NCI-H187 treated with DMSO at 0.1 percent for 48 hours (cell line): ENCODE measurements at regions not wholly inside any gene's neighbourhood (a gene's known extent, or its start where the extent isn't known, plus 50 kb on each side); places are given as distances from the start of the nearest gene placed in this dataset.

ENCODE experiments used
- DNase-seq: peaks from one replicate; lab custom pipeline; 2025; lab: John Stamatoyannopoulos, UW

DNA sequence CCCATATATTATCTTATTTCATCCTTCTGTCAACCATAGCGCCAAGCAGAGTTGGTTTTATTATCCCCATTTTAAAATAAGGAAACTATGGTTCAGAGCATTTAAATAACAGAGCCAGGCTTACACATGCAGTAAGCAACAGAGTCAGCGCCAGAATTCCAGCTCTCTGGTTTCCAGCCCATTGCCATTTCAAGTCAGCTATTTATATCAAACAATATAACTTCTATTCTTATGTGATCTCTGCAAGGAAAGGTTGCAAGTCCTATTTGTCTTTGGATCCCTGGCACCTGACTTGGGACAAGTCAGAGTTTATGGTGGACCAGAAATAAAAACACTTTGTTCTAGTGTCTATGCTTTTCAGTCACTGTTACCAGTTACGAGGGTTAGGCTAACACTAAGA is 174.1 kb upstream of the EEA1 start:
- DNase-seq, result no peak

DNA sequence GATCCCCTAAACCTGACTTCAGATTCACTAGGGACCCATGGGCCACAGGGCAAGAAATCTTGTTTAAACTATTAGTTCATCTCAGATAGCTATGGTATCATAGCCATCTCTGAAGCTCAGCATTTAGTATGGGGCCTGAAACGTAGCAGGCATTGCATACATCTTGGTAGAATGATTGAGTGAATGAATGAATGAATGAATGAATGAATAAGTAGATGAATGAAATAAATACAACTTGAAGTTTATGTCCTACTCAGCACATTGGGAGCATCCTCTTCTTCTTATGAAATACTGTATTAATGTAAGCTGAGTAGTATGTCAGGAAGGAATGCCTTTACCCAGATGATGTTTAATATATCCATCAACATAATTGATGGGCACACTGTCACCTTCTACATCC is 175.4 kb upstream of the EEA1 start:
- no peak for DNase-seq

DNA sequence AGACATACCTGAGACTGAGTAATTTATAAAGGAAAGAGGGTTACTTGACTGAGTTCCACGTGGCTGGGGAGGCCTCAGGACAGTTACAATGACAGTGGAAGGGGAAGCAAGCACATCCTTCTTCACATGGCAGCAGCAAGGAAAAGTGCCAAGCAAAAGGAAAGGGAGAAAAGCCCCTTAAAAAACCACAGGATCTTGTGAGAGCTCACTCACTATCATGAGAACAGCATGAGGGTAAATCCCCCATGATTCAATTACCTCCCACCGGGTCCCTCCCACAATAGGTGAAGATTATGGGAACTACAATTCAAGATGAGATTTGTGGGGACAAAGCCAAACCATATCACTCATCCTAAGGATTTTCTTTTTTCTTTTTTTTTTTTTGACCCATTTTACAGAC is 177.8 kb upstream of the EEA1 start:
- no peak for DNase-seq

DNA sequence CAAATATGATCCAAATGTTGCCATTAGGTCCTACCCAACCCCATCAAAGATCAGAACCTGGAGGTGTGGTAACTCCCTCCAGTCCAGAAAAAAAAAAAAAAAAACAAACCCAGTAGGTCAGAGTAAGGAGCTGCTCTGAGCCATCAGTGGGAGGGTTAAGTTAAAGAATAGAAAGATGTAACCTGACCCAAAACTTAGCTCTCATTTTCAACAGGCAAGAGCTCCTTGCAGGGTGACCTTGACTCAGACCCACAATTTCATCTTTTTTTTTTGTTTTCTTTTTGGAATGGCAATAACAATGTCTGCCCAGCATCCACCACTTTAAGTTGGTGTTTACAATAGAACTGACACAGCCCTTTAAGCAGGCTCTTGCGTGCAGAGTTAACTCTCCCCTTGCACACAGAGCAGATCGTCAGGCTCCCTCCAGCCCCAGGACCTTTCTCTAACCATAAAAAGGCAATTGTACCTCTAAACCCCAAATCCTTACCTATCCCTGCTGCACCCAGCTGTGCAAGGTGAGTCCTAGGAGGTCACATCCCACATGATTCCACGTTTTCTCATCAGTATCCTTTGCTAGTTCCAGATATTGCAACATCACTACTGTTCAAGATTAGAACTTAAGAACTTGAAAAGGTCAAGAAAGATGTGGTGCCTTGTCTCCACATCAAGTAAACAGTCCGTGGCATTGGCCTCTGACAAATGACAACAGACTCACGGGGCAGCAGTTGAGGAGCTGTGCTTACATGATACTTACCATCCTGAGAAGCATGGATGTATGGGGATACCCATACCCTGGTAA is 178.6 kb upstream of the EEA1 start:
- no peak for DNase-seq

DNA sequence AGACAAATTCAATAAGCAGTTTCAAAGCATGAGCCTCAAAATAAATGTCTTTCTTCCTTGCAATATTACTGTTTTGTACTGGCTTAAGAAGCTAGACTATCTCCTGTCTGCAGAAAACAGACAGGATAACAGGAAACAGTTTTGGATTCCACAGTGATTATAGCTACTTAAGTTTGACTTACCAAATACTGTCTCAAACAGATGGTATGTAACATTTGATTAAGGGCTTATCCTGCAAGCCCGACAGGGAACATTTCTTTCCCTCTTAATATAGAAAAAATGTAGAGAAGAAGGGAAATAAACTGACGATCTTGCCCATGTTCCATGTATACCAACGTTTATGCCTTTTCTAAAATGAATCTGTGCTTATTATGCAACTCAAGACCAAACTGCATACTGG is 179.9 kb upstream of the EEA1 start:
- no peak for DNase-seq

DNA sequence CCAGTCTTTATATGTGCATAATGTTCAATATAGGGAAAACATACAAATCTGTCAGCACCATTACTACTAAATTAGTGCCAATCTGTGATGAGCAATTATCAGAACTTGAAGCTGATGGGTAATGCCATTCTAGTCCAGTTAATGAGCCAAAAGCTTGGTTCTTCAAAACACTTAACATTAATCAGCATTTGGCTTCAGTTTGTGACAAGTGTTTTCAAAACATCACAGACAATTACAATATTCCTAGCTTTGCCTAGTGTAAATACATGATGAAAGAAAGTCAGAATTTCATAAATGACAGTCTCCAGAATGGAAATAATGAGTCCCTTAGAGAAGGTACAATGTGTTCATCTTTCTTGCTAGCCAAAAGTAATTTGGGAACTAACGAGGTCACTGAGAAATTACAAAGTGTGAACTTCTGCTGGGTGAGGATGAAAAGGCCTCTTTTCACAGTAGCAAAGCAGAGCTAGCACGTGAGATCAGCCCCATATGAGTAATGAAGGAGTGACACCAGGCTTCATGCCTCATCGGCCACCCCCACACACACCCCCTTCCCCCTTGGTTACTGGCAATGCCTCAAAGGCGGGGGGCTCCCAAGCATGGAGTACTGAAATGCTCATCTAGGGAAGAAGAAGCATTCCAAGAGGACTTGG is 180.6 kb upstream of the EEA1 start:
- DNase-seq, result no peak

DNA sequence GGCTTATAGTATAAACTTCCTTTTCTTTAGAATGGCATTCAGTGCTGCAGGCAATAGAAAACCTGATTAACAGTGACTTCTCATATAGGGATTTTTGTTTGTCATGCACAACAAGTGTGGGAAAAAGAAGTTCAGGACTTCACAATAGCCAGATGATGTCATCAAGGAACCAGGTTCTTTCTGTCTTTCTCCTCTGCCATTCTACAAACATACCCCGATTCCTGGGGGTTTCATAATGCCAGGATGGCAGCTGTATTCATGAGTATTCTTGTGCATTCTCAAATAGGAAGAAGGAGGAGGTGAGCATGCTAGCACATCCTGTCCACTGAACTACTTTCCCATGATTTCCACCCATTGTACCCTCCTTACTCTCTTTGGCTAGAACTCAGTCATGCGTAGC is 182.7 kb upstream of the EEA1 start:
- no peak for DNase-seq

DNA sequence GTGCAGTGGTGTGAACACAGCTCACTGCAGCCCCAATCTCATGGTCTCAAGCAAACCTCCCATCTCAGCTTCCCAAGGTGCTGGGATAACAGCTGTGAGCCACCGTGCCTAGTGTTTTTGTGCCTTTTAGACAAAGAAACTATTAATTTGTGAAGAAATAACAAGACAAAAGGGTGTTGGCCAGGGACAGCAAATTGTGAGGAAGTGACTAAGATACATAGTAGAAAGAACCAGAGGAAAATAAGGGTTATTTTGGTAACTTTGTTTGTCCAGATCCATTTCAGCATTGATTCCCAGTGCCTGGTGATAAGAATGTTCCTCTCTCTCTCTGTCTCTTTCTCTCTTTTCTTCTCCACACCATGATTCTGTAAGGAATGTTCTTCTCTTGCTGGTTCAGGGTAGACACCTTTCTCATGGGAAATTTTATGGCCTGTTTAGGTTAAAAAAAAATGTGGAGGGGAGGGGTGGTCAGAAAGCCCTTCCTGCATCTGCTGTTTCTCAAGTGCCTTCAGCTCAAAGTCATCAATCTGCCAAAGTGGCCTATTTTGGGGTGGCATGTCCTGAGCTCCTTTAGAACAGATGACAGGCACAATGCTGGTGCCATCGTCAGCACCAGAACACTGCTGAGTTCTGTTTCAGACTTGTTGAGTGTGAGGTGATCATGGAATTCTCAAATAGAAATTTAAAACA is 184.4 kb upstream of the EEA1 start:
- DNase-seq, result no peak

DNA sequence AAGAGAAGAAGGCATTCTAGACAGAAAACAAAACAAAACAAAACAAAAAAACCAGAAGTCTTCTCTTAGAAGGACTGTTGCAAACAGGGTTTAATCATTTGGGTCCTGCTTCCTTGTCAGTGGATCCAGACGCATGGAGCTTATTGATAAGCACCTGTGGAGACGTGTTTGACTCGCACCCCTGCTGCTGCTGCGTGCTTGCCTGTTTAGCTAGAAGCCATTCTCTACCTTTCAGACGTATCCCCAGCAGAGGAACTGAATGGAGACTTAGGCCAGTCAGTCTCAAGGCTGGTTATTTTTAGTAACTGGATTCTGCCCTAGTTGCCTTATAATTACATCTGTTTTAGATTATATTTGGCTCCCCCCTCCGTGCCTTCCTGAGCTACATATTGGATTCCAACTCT is 186.1 kb upstream of the EEA1 start:
- DNase-seq, result no peak

DNA sequence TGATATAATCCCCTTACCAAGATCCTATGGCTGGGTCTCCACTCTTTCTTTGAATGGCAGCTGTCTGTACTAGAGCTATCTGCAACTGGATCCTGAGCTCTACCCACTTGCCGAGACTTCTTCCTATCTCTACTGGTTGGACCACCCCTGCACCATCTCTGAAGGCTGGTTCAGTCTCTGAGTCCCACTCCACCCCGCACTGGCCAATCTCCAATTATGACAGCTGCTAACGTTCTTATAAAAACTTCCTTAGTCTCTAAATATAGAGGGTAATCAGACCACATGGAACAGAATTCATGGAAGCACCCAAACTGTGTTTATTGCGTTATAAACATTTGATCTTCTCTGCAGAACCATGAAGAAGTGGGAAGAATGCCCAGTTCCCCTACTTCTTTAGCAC is 186.6 kb upstream of the EEA1 start:
- DNase-seq, result no peak

DNA sequence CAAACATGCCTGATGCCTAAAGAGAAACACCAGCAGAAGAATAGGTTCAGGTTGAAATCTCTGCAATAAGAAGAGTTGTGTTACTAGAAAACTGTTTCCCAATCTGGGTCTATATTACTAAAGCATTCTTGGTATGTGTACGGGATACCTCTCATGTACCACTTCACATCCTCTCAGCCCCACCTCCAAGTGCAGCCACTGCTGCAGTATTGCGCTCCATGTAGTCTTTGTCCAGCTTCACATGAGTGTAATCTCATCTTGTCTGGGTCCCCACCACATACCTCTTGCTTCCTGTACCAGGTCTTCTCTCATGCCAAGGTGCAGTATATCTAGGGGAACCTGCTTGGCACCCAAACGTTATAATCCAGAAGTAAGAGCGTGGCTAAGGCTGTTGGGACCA is 187.5 kb upstream of the EEA1 start:
- DNase-seq, result no peak

DNA sequence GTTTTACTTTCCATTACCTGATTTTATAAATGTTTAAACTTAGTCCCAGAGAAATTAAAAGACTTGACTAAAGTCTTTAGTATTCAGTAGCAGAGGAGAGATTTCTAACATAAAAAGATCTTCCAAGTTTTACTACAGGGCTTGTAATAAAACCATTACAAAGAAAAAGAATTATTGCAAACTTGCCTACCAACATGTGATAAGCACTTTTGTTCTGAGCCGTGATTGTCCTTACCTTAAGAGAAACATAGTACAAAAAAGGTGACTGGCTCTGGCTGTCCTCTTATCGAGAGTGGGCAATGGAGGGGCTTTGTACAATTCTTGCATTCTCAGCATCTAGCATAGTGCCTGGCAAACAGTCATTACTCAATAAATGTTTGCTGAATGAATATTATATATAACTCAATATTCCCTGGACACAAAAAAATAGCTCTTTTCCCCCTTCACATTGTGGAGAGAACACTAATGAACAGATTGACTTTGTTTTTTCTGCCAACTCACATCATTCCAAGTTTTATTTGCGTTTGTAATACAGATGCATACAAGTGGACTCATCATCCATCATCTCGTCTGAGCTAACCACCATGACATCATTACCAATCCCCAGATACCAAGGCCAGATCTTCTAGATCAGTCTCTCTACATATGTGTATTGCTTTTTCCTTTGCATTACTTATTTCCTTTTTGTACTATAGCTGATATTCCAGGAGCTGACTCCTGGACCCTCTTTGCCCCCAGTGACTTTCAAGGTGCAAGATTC is 192.8 kb upstream of the EEA1 start:
- DNase-seq, result no peak

DNA sequence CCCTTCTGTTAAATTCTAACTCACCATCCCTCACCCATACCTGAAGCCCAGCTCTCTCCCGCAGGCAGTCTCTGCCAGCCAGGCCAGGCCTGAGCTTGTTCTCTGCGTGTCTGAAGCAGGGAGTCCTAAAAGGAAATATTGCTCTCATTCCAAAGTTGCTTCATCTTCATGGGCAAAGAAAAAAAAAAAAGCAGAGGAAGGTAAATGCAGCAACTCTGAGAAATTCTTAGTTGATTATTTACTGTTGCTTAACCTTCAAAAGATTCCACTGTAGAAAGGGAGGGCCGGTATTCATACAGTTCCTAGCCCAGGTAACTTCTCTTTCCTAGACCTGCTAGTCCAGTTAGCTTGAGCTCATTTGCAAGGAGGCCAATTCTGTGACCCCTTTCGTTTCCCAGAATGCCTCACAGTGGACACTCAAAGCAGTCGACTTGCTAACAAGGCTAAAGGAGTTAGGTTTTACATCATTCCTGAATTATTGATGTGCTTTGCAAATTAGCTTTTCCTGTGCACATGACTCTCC is 193.5 kb upstream of the EEA1 start:
- DNase-seq, result no peak

DNA sequence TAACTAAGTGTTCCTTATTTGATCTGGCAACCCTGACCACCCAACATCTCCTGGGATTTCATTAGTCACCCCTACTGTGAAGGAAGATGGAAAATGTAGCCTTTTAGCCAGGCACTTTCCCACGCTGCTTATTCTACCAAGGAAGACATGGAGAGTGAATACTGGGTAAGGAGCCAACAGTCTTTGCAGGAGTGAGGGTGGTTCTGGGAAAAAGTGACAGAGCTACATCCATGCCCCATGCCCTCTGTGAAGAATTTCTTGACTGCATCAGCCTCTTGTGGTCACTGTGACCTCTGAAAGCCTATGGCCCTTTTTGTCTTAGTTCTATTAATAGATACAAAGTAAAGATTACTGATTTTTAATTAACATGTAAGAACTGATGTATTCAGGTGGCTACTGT is 196.0 kb upstream of the EEA1 start:
- no peak for DNase-seq

DNA sequence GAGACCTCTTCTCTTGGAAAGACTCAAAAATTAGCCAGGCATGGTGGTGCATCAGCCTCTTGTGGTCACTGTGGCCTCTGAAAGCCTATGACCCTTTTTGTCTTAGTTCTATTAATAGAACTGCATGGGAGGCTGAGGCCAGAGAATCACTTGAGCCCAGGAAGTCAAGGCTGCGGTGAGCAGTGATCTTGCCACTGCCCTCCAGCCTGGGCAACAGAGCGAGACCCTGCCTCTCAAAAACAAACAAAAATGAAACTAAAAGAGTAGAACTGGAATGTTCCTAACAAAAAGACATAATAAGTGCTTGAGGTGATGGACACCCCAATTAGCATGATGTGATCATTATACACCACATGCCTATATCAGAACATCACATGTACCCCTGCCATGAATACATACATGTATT is 197.0 kb upstream of the EEA1 start:
- DNase-seq, result no peak

DNA sequence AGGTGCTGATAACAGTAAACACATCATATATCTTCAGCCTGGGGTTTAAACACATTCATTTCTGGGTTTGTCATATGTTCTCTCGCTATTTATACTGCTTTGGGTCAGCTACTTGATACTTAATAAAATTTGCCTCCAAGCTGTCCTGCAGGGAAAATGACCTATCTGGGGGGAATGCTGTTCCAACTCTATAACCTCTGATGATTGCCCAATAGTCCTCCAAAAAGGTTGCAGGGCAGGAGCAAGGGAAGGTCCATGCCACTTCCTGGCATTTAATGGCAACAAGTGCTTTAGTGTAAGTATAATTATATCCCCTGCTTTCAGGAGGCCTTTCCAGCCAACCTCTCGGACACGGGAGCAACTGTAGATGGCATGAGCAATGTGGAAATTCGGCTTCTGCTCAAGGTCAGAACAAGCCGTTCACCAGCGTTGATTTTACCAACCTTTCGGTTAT is 198.0 kb upstream of the EEA1 start:
- DNase-seq, result no peak

DNA sequence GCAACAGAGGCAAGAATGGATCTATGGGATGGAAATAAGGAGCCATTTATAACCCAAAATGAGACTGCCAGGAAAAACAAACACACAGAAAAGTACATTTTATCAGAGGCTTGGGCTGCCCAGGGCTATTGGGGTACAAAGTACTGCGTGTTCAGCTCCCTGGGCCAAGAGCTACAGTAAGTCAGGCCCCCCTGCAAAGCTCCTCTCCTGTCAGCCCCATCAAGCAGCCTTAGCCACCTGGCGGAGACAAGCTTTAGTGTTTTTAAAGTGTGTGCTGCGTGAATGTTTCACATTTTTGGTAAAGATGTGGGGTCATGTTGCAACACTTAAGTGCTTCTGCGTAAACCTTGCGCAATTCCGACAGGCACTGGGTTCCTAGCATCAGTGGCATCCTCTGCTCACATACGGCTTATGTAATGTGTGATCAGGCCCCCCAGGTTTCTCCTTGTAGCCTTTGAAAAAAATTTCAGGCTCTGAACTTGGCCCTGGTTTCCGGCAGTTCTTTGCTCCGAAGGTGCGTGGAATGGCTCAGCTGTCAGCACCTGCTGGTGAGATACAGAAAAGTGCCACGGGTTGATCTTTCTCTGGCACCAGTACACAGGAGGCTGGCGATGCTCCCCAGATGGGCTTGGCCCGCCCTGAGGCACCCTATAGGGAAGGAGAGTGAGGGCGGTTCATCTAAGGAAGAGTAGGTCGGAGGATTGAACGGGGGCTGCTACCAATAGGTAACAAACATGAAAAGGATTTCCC is 198.7 kb upstream of the EEA1 start:
- no peak for DNase-seq

DNA sequence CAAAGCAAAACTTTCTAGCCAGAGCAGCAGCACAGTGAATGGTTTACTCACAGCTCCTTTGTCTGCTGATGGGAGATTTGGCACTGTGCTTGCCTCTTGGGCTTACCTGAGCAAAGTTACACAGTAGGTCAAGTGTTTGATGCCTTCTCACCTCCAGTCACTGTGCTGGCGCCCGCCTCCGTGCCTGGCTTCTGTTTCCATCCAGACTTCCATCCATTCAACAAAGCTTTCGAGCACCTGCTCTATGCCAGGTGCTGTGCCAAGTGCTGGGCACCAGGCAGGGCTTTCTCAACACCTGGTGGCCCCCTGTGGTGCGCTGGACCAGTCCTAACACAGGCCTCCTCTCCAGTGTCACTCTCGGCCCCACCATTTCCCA is 199.2 kb upstream of the EEA1 start:
- DNase-seq, result no peak

DNA sequence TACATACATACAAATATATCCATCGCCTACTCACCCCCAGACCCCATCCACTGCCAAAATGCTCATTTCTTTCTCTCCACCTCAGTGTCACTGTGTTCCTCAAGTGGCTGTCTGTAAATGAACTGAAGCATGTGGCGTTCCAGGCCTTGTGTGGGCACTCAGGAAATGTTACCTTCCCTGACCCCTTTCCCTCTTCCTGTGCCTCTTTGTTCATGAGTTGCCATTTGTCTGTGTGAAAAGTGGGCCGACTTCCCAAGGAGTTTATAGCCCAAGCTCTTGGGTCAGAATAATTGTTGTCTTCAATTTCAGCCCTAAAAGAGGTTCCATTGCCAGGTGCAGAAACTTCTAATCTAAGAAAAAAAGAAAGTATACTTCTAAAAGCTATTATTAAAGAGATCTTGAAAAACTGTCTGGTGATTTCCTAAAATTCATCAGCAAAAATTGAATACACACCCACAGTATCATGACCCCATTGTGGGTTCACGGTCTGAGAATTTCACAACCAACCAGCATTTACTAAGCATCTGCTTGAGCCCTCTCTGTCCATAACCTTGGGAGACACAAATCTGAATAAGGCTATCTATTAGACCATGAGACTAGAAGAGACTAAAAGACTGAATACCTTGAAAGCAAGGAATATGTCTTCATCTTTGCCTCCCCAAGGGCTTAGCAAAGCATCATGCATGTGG is 201.4 kb upstream of the EEA1 start:
- no peak for DNase-seq

DNA sequence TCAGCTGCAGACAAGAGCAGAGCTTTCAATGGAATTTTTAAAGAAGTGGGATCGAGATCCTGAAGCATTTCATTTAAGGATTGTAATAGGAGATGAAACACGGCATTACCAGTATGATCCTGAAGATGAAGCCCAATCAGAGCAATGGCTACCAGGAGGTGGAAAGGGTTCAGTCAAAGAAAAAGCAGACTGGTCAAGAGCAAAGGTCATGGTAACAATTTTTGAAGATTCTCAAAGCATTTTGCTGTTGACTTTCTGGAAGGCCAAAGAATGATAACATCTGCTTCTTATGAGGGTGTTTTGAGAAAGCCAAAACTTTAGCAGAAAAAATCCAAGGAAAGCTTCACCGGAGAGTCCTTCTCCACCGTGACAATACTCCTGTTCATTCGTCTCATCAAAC is 204.3 kb upstream of the EEA1 start:
- no peak for DNase-seq
